ENCODE measurements at regions not wholly inside any gene's neighbourhood (a gene's known extent, or its start where the extent isn't known, plus 50 kb on each side); places are given as distances from the start of the nearest gene placed in this dataset.

DNA sequence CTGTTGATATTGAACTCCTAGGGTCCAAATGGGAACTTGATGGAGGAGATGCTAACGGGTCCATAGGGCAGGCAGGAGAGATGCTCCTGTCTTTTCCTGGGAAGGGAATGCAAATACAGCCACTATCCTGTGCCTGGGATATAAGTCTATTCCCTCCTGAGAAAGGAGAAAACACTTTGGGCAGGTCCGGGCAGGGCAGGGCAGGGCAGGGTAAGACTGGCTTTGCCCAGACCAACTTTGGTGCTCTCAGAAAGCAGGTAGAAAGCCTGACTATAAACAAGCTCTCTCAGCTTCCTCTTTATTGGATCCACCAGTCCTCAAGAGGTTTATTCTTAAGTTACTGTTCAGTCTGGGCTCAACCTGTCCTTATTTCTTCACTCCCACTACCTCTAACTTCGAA, 232.3 kb downstream of the PTTG2 start:
- TF ChIP-seq, protein P1, sequence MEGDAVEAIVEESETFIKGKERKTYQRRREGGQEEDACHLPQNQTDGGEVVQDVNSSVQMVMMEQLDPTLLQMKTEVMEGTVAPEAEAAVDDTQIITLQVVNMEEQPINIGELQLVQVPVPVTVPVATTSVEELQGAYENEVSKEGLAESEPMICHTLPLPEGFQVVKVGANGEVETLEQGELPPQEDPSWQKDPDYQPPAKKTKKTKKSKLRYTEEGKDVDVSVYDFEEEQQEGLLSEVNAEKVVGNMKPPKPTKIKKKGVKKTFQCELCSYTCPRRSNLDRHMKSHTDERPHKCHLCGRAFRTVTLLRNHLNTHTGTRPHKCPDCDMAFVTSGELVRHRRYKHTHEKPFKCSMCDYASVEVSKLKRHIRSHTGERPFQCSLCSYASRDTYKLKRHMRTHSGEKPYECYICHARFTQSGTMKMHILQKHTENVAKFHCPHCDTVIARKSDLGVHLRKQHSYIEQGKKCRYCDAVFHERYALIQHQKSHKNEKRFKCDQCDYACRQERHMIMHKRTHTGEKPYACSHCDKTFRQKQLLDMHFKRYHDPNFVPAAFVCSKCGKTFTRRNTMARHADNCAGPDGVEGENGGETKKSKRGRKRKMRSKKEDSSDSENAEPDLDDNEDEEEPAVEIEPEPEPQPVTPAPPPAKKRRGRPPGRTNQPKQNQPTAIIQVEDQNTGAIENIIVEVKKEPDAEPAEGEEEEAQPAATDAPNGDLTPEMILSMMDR (IDR thresholded peaks at IDR 0.05; ENCODE audit: insufficient read depth, low read length, poor library complexity, severe bottlenecking): no peak
- no peak for TF ChIP-seq EZH2phosphoT487 (conservative IDR thresholded peaks at IDR 0.05; ENCODE audit: low read length)

All from SU-DHL-6 (cell line).